ENCODE measurements at regions not wholly inside any gene's neighbourhood (a gene's known extent, or its start where the extent isn't known, plus 50 kb on each side); places are given as distances from the start of the nearest gene placed in this dataset.

DNA sequence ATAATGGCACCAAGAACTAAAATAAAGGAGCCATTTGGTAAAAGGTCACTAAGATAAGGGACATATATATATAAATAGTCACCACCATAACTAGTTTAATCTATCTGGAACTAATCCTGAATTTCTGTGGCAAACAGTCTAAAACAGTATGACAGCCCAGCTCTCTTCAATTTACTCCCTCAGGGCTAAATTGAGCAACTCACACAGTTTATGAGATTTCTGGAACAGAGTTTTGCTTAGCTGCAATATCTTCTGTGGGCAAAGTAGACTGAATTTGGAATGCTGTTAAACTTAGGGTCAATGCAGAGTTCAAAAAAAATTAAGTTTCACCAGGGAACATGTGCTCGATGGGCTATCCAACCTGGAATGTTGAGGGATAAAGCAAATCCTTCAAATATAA is 70.1 kb upstream of the VEPH1 start:
- no peak for TF ChIP-seq PAX5 (IDR thresholded peaks at IDR 0.05; ENCODE audit: insufficient read depth, low read length, severe bottlenecking)
- no peak for TF ChIP-seq POLR2A (IDR thresholded peaks at IDR 0.05; ENCODE audit: low read depth, low read length)
- TF ChIP-seq POLR2AphosphoS5 (IDR thresholded peaks at IDR 0.05; ENCODE audit: low read depth, low read length): no peak
- no peak for TF ChIP-seq TAF1 (IDR thresholded peaks at IDR 0.05; ENCODE audit: low read depth, low read length)

All from GM12891 (cell line).